Glomerular visceral epithelial cell (primary cell): ENCODE measurements at regions not wholly inside any gene's neighbourhood (a gene's known extent, or its start where the extent isn't known, plus 50 kb on each side); places are given as distances from the start of the nearest gene placed in this dataset.

ENCODE experiments used
- DNase-seq: peaks from one replicate; pipeline ENCODE4 v3.0.0-alpha.2; 2016; ENCODE audit errors: extremely low spot score

DNA sequence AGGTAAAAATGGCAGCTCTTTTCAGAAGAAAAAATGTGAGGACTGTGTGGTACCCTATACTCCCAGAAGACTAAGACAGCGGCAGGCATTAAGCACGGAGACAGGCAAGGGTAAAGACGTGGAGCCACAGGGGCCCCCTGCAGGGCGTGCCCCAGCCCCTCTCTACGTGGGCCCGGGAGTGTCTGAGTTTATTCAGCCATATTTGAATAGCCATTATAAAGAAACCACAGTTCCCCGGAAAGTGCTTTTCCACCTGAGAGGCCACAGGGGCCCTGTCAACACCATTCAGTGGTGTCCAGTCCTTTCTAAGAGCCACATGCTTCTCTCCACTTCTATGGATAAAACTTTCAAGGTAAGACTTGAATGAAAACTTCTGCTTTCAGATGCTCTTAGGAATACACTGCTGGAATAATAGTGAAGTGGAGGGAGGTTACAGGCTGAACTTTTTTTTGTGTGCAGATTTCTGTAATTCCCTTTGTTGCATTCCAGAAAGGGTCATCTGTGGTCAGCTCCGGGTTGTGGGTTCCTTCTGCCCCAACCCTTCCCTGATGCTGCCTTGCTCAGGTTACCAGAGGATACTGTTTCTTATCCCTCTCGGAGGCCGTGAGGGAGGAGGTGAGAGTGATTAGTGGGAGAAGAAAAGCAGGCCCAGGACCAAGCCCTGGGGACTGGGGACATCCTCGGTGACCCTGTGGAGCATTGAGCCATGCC is 58.4 kb downstream of the SLC25A47 start:
- peak; percentile 27 for DNase-seq

DNA sequence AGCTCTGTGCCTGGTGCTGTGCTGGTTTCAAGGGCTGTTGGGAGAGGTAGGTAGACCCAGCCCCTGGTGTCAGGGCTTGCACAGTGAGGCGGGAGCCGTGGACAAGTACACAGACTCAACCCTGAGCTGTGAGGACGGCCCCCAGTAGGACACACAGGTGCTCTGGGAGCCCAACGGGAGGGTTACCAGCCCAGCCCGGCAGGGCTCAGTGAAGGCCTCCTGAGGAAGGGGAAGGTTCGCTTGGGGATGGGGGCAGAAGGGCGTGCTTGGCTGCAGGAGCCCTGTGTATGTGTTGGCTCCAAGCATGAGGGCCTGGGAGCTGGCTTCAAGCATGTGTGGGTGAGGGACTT is 58.9 kb downstream of the SLC25A47 start:
- DNase-seq: no peak

DNA sequence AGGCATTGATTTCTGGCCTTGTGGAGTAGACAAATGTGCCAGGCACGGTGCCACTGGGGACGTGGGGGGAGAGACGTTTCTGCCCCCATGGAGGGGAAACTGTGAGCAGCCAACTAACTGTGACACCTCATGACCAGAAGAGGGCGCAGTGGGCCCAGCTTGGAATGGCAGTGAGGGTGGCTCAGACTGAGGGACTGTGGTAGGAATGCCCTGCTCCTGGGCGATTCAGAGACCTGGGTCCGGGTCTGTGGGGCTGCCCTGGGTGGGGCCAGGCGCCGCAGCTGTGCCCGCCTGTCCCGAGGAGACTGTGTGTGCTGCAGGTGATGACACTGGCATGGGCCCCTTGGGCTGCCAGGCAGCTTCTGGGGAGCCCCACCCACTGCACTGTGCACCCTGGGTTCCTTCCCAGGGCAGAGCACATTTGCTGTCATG is 60.6 kb downstream of the SLC25A47 start:
- DNase-seq: peak; percentile 66

- no peak for DNase-seq
Observed at GRCh38 chr14:100384277-100384676, 61.1 kb downstream of the SLC25A47 start.

DNA sequence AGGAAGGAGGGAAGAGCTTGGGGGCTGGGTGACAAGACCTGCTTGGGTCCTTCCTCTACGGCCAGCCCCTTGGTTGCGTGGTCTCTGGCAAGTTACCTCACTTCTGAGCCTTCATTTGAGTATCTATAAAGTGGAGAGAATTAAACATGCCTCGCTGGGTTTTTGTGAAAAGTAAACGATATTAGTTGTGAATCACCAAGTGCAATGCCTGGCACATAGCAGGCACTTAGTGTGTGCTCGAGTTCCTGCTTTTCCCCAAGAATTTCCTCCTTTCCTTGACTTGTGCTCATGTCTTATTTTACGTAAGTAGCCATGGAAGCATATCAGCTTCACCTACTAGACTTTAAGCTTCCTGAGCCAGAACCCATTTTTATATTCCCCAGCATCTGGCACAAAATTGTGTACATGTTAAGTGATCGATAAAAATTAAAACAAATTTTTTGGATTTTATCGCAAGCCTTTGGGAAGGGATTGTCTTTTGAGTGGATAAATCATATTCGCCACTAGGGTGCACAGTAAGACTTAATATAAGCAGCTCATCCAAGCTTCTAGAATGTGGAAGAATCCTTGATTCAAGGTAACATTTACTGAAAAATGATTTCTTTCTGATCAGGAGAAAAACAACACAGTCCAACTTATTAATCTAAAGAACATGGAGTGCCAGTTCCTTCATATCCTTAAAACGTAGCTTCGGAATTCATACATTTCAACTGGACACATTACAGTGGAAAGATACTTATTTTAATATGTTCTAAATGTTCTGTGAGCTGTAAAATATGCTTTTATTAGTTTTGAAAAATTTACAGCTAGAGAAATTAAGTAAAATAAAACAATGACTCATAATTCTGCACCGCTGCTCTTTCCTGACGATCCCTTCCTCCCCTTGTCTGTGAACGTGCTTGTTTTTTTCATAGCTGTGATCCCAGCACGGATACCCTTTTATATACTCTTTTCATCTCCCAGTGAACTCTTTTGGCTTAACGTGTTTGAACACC is 62.0 kb downstream of the SLC25A47 start:
- DNase-seq: peak; percentile 50

- peak; percentile 53 for DNase-seq
Observed at GRCh38 chr14:100386121-100386520, 63.0 kb downstream of the SLC25A47 start.

DNA sequence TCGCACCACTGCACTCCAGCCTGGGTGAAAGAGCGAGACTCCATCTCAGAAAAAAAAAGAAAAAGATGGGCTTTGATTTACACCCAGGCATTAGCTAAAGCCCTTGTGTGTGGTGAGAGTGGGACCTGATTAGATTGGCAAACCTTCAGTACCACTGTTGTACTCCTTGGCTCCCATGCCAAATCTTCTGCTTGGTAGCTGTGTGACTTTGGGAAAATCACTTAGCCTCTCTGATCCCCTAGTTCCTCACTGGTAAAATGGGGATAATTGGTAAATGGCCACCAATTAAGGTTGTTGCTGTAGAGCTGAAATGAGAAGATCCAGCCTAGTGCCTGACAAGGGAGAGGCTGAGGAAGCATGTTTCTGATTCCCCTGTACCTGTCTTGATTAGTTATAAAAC is 63.7 kb downstream of the SLC25A47 start:
- no peak for DNase-seq

DNA sequence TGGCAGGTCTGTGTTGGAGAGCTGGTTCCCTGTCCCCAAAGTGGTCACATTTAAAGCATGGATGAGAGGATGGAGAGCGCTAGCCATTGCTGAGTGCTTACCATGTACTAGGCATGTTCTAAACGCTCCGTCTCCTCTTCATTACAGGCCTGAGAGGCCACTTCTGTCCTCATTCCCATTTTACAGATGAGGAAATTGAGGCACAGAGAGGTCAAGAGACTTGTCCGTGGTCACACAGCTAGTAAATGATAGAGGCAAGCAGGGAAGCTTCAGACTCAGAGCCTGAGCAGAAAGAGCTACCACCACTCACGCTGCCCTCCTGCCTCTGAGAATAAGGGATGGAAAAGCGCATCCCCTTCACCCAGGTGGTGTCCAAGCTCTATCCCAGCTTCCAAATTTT is 64.3 kb downstream of the SLC25A47 start:
- DNase-seq: no peak

DNA sequence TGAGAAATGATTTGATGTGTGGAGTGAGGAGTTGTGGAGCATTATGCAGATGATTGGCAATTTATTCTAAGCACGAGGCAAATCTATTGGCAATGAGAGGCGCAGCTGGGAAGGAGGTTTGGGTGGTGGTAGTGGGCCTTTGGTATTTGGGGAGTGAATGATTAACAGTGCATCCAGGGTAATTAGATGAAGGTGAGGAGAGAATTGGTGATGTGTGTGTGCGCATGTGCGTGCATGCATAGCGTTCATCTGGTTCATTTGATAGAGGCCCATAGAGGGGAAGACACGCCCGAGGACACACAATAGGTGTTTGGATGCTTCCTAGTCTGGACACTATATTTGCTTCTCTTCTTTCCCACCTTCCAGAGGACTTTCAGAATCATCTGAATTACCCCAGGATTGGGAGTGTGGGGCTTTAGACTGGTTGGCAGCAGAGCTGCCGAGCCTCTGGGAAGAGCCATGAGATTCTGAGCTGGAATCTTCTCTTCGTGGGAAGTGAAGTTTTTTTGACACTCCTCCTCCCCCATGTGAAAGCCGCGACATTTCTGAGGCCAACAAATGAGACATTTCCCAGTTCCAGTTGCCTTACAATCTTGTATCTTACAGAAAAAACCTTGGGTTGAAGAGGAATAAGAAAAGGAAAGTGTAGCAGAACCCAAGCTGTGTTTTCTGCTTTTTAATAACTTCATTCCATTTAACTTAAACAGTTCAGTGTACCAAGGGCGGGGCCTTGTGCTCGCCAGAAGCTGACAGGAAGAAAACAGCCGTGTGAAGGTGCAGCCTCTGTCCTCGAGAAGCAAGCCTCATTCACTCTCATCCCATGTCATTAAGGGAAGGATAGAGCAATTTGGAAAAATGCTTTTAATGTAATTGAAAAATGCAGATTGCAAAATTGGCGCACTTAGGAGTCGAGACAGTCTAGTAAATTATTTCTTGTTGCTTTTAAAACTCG is 65.2 kb downstream of the SLC25A47 start:
- no peak for DNase-seq

GRCh38 chr14:100389497-100390104 is 66.5 kb downstream of the SLC25A47 start:
- no peak for DNase-seq

DNA sequence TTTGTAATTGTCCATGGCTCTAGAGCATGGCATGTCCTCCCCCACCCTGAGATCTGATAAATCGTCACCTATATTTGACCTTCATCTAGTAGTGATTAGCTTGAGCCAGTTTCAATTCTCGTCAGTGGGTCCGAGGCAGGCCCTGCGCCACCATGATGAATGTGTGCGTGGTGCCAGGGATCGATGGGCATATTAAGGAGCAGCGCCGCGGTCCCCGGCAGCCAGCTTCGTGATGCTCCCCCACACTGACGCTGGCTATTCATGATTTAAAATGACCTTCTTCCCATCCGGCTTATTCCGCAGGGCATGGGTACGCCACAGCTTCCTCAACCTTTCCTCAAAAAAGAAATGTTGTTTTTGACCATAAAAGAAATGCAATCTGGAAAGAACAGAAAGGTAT is 68.0 kb downstream of the SLC25A47 start:
- no peak for DNase-seq

- DNase-seq: no peak
Observed at GRCh38 chr14:100391724-100392123, 68.6 kb downstream of the SLC25A47 start.

DNA sequence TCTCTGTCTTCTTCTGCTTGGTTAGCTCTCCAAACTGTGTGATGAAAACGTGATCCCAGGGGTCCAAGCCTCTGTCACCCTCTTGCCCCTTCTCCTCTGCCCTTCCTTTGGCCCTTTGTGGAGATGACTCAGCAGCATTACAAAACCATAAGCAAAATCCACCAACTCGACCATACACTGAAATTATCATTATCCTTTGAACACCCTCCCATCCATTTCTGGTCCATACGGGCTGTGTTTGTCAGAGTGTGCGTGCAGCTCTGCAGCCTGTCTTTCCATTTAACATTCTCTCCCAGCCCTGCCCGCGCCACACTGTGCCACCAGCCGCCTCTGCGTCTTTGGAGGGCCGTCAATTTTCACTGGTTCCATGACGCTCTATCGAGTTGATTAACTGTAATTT is 69.2 kb downstream of the SLC25A47 start:
- no peak for DNase-seq

DNA sequence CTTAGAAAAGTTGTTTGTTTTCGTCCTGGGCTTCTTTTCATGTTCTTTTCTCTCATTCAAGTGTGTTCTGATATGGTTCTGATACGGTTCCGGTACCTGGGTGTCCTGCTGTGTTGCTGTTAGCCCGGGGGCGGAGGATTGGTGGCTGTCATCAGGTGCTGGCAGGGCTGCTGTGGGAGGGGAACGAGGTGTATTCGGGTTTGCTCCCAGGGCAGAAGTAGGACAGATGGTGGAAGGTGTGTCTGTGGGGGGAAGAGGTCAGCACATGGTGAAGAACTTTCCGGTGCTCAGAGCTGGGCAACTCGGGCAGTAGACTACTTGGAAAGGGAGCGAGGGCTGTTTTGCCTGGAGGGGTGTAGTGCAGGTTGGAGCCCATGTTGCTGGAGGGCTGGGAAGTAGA is 70.2 kb downstream of the SLC25A47 start:
- DNase-seq: no peak

- DNase-seq: no peak
Observed at GRCh38 chr14:100393906-100394732, 71.0 kb downstream of the SLC25A47 start.

GRCh38 chr14:100394886-100395672 is 71.9 kb downstream of the SLC25A47 start:
- no peak for DNase-seq

GRCh38 chr14:100396266-100396795 is 73.2 kb downstream of the SLC25A47 start:
- no peak for DNase-seq

GRCh38 chr14:100397005-100397404 is 73.9 kb downstream of the SLC25A47 start:
- DNase-seq: no peak

DNA sequence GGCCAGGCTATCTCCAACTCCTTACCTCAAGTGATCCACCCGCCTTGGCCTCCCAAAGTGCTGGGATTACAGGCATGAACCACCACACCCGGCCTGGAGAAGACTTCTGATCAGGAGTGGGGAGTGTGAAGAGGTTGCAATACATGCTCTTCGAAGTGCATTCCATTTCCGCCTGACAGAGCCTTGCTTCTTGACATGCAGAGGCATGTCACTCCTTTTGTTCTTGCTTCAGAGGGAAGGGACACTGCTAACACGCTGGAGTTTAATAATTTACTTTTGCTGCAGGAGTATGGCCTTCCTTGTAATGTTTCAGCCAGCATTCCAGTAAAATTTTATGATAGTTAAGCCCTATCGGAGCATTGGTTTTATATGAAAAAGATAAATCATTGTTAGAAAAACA is 74.9 kb downstream of the SLC25A47 start:
- DNase-seq: peak; percentile 67
